ENCODE measurements at regions not wholly inside any gene's neighbourhood (a gene's known extent, or its start where the extent isn't known, plus 50 kb on each side); places are given as distances from the start of the nearest gene placed in this dataset.

DNA sequence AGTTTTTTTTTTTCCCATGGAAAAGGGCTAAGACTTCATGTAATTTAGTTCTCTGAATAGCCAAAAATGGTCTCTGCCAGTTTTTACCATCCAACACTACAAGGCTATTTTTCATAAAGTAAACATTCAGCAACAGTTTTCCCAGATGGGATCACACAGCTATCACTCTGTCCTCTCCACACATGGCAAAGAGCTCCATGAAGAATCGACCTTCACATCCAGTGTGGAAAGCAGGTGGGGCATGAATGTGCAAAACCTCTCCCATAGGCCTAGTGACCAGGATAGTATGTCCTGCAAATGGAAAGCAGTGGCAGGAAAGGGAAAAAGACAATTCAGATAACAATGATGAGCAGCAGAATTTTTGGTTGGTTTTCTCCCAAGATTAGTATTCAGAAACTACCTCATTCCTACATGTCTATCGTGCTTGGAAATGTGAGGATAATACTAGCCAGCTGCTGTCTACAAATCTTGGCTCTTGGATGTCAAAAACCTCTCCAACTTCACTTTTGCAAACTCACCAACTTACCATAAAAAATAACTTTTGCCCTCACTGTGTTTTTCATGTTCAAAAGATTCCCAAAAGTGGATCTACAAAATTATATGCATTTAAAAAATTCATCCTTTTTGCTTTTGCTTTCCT is 159.7 kb upstream of the MCHR2 start:
- Histone ChIP-seq H3K27me3 (replicated peaks) (no peaks in the 10 kb centered on the region), H3K4me3 (no peak overlapping the region), H3K4me1 (replicated peaks) (no peaks in the 10 kb centered on the region), H3K27ac (no peak overlapping the region), H3K36me3 (no peaks in the 10 kb centered on the region), H3K9me3 (replicated peaks) (no peaks in the 10 kb centered on the region)
- DNase-seq (ENCODE audit: low read depth in 1 of 2, low spot score in 2 of 2), result no peak

DNA sequence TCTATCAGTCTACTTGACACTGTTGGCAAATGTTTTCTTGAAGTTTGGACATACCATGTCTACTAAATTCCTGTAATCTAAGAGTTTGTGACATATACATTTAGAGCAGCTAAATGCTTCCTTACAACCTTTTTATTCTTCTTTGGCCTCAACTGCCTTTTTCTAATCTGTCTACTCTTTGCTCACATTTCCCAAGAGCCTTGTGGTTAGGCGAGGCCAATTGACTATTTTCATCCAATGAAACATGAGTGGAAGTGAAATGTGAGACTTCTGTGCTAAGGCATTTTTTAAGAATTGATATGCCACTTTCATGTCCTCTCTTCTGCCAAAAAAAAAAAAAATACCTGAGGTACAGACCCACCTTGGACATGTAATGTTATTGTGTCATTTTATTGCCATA is 158.2 kb upstream of the MCHR2 start:
- Histone ChIP-seq H3K27ac (no peak overlapping the region), H3K36me3 (no peaks in the 10 kb centered on the region), H3K27me3 (replicated peaks) (no peaks in the 10 kb centered on the region), H3K9me3 (replicated peaks) (no peaks in the 10 kb centered on the region), H3K4me1 (replicated peaks) (no peaks in the 10 kb centered on the region), H3K4me3 (no peak overlapping the region)
- no peak for DNase-seq (ENCODE audit: low read depth in 1 of 2, low spot score in 2 of 2)

DNA sequence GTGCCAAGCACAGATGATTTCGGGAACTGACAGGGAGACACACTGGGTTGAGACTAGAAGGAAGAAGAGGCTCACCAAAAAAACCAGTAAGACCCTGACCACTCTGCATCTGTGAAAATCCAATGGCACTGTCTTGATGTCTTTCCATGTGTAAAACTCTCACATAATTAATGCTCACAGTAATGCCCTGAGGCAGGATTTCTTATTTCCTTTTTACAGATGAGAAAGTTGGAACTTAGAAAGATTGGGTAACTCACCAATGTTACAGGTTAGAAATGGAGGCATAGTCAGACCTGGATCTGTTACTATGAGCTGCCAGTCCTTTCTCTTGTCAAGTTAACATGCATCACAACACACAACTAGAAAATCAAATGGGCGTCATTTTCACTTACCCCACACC is 151.0 kb upstream of the MCHR2 start:
- Histone ChIP-seq H3K36me3 (no peaks in the 10 kb centered on the region), H3K4me3 (no peak overlapping the region), H3K4me1 (replicated peaks) (no peaks in the 10 kb centered on the region), H3K27me3 (replicated peaks) (no peaks in the 10 kb centered on the region), H3K27ac (no peak overlapping the region), H3K9me3 (replicated peaks) (no peaks in the 10 kb centered on the region)
- DNase-seq (ENCODE audit: low read depth in 1 of 2, low spot score in 2 of 2), result no peak

DNA sequence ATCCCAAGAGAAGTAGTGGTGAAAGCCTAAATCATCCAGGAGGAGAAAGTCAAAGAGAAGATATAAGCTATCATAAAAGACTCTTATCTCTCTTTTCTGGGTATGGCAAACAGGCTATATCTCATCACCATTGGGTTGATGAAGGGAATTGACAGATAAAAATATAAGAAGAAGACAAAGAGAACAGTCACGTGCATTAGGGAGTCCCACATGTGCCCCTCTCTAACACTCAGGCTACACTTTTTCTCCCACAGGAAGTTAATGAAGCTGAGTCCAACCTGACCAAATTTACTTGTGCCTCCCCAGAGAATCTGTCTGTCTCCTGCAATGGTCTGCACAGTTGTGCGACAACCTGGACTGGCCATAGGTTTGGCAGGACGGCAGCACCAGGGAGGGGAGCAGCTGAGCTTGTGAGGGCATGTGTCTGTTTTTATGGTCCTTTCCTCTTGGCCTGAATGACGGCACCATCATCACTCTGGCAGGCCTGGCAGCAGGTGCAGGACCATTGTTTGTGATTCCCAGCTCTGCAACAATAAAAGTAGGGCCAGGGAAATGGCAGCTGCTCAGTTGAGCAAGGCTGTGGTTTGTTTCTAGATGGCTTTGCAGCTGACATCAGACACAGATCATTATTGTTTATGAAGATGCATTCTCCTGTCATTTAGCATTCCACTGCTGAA is 144.5 kb upstream of the MCHR2 start:
- Histone ChIP-seq H3K27me3 (replicated peaks) (no peaks in the 10 kb centered on the region), H3K9me3 (replicated peaks) (no peaks in the 10 kb centered on the region), H3K4me3 (no peak overlapping the region), H3K4me1 (replicated peaks) (no peaks in the 10 kb centered on the region), H3K36me3 (no peaks in the 10 kb centered on the region), H3K27ac (no peak overlapping the region)
- no peak for DNase-seq (ENCODE audit: low read depth in 1 of 2, low spot score in 2 of 2)

DNA sequence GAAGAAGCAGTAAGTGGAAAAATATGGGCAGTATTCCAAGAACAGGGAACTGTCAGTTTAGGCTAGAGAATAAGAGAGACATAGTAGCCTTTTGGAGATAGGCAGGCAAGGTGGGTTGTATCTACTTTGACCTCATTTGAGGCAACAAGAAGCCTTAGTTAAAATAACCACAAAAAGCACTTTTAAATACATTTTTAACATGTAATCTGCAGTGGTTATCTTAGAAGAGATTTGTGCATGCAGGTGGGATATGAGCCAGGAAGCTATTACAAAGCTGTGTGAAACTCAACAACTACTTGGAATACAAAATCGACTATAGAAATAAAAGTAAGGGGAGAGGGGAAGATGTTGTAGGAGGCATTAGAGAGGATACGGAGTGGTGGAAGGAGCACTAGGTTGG is 143.7 kb upstream of the MCHR2 start:
- H3K4me1 ChIP-seq (replicated peaks), result no peaks in the 10 kb centered on the region
- H3K27ac ChIP-seq, result no peak overlapping the region
- no peaks in the 10 kb centered on the region for H3K27me3 ChIP-seq (replicated peaks)
- no peak for DNase-seq (ENCODE audit: low read depth in 1 of 2, low spot score in 2 of 2)
- H3K36me3 ChIP-seq, result no peaks in the 10 kb centered on the region
- H3K4me3 ChIP-seq, result no peak overlapping the region
- no peaks in the 10 kb centered on the region for H3K9me3 ChIP-seq (replicated peaks)

DNA sequence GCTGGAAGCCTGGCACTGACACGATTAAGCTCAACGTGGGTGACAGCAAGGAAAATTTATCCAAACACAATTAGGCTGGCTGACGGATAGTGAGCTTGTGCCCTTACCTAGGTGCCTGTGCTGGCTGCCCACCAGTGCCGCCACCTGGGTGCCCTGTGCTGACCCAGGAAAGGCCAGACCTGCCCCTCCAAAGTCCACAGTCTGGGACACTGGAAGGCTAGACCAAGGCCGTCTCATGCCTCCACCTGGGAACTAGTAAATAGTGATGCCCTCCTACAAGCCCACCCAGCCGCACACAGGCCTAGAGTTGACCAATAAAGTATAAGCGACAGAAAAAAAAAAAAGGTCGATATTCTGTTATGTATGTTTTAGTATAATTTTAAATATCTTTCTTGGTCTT is 142.6 kb upstream of the MCHR2 start:
- Histone ChIP-seq H3K36me3 (no peaks in the 10 kb centered on the region), H3K9me3 (replicated peaks) (no peaks in the 10 kb centered on the region), H3K27me3 (replicated peaks) (no peaks in the 10 kb centered on the region), H3K4me3 (no peak overlapping the region), H3K4me1 (replicated peaks) (no peaks in the 10 kb centered on the region), H3K27ac (no peak overlapping the region)
- DNase-seq (ENCODE audit: low read depth in 1 of 2, low spot score in 2 of 2), result no peak

DNA sequence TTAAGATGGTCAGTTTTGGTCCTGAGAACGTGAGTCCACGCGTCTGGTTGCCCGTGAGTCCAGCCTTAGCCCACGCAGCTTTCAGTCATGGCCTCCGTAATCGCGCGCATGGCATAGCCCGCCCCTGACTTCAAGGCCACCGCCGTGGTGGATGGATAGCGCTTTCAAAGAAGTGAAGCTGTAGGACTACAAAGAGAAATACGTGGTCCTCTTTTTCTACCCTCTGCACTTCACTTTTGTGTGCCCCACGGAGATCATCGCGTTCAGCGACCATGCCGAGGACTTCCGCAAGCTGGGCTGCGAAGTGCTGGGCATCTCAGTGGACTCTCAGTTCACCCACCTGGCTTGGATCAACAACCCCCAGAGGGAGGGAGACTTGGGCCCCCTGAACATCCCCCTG is 142.0 kb upstream of the MCHR2 start:
- H3K9me3 ChIP-seq (replicated peaks), result no peaks in the 10 kb centered on the region
- DNase-seq (ENCODE audit: low read depth in 1 of 2, low spot score in 2 of 2), result no peak
- no peak overlapping the region for H3K4me3 ChIP-seq
- no peaks in the 10 kb centered on the region for H3K36me3 ChIP-seq
- no peaks in the 10 kb centered on the region for H3K4me1 ChIP-seq (replicated peaks)
- no peak overlapping the region for H3K27ac ChIP-seq
- H3K27me3 ChIP-seq (replicated peaks), result no peaks in the 10 kb centered on the region

DNA sequence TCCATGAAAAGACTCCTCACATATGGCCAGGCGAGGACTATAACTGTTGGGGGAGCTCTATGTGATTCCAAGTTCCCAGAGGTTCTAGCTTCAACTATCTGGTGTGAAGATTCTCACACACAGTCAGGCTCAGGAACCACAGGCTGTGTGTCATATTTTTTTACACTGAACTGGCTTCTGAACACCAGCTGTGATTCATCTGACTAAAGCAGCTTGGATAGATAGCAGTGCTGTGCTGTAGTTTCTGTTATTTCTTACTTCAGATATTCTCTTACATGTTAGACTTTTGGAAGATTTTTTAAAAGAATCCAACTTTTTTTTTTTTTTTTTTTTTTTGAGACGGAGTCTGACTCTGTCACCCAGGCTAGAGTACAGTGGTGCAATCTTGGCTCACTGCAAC is 140.7 kb upstream of the MCHR2 start:
- Histone ChIP-seq H3K4me3 (no peak overlapping the region), H3K9me3 (replicated peaks) (no peaks in the 10 kb centered on the region), H3K27ac (no peak overlapping the region), H3K36me3 (no peaks in the 10 kb centered on the region), H3K4me1 (replicated peaks) (no peaks in the 10 kb centered on the region), H3K27me3 (replicated peaks) (no peaks in the 10 kb centered on the region)
- no peak for DNase-seq (ENCODE audit: low read depth in 1 of 2, low spot score in 2 of 2)

DNA sequence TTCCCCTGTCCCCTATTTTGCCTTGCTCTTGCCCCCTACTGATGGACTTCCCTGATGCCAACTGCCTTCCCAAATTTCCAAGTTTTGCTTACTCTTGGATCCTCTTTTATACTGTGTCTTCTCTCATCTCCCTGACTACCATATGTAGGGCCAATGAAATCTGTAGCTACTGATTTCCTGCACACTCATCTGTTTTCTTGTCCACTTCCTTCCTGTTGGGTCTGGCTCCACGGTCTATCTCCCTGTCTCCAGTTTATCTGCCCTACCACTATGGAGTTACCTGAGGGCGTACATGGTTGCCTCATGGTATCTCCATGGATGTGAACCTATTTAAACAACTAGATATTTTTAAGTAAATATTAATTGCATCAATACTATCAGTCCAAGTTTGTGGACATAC is 140.3 kb upstream of the MCHR2 start:
- DNase-seq (ENCODE audit: low read depth in 1 of 2, low spot score in 2 of 2), result no peak
- Histone ChIP-seq H3K36me3 (no peaks in the 10 kb centered on the region), H3K4me3 (no peak overlapping the region), H3K27ac (no peak overlapping the region), H3K4me1 (replicated peaks) (no peaks in the 10 kb centered on the region), H3K27me3 (replicated peaks) (no peaks in the 10 kb centered on the region), H3K9me3 (replicated peaks) (no peaks in the 10 kb centered on the region)

DNA sequence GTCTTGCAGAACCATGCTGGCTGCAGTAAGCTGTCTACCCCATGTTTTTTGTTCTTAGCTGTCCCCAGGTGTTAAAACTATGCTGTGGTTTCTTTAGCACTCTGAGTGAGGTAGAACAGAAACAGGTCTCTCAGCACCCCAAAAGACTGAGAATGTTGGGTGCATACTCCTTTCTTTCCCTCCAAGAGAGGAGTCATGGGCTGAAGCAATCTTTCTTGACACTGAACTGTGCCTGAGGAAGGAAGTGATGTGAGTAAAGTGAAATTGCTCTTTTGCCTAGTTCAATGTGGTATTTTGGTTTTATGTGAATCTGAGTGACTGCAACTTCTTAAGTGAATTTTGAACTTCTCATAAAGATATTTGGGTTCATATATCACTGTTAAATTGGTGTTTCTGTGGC is 138.0 kb upstream of the MCHR2 start:
- H3K4me1 ChIP-seq (replicated peaks), result no peaks in the 10 kb centered on the region
- H3K27me3 ChIP-seq (replicated peaks), result no peaks in the 10 kb centered on the region
- H3K36me3 ChIP-seq, result no peaks in the 10 kb centered on the region
- H3K27ac ChIP-seq, result no peak overlapping the region
- DNase-seq (ENCODE audit: low read depth in 1 of 2, low spot score in 2 of 2), result no peak
- no peak overlapping the region for H3K4me3 ChIP-seq
- no peaks in the 10 kb centered on the region for H3K9me3 ChIP-seq (replicated peaks)

DNA sequence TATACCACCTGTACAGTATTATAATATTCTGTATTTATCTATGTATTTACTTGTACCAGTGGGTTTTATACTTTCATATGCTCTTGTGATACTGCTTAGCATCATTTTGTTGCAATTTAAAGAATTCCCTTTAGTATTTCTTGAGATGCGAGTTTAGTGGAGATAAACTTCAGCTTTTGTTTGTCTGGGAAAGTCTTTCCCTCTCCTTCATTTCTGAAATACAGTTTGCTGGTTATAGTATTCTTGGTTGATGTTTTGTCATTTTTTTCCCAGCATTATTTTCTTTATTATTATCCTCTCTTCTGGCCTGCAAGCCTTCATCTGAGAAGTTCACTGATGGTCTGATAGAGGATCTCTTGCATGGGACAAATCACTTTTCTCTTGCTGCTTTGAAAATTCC is 136.6 kb upstream of the MCHR2 start:
- H3K4me1 ChIP-seq (replicated peaks), result no peaks in the 10 kb centered on the region
- no peaks in the 10 kb centered on the region for H3K27me3 ChIP-seq (replicated peaks)
- no peak for DNase-seq (ENCODE audit: low read depth in 1 of 2, low spot score in 2 of 2)
- H3K27ac ChIP-seq, result no peak overlapping the region
- H3K9me3 ChIP-seq (replicated peaks), result no peaks in the 10 kb centered on the region
- no peak overlapping the region for H3K4me3 ChIP-seq
- no peaks in the 10 kb centered on the region for H3K36me3 ChIP-seq

DNA sequence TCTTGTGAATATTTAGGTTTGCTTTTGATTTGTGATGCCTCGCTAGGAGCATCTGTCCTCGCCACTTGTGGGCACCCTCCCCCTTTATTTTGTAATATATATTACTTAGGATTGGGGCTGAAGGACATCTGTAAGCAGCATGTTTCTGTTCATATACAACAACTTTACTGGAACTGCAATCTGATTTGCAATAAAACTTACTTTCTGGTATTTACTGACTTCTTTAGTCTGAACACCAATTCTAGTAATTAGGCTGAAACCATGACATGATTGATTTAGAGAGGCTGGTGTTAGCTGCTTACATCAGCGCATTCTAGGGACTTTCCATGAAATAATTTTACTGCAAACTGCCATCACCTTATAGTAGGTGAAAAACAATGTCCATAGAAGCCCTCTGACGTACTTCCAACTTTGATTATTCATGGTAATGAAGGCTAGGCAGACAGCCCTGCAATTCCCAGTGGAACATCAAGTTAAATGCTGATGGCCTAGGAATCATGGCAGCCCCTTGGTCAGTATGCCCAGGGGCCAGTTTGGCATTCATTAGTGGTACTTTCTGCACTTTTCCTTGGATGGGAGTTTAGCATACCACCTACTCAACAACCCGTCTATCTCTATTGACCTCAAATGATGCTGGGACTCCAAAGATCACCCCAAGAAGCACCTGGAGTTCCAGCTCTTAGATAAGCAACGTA is 132.9 kb upstream of the MCHR2 start:
- H3K27me3 ChIP-seq (replicated peaks), result no peaks in the 10 kb centered on the region
- no peak overlapping the region for H3K27ac ChIP-seq
- no peaks in the 10 kb centered on the region for H3K36me3 ChIP-seq
- DNase-seq (ENCODE audit: low read depth in 1 of 2, low spot score in 2 of 2), result no peak
- H3K4me3 ChIP-seq, result no peak overlapping the region
- no peaks in the 10 kb centered on the region for H3K9me3 ChIP-seq (replicated peaks)
- H3K4me1 ChIP-seq (replicated peaks), result no peaks in the 10 kb centered on the region

DNA sequence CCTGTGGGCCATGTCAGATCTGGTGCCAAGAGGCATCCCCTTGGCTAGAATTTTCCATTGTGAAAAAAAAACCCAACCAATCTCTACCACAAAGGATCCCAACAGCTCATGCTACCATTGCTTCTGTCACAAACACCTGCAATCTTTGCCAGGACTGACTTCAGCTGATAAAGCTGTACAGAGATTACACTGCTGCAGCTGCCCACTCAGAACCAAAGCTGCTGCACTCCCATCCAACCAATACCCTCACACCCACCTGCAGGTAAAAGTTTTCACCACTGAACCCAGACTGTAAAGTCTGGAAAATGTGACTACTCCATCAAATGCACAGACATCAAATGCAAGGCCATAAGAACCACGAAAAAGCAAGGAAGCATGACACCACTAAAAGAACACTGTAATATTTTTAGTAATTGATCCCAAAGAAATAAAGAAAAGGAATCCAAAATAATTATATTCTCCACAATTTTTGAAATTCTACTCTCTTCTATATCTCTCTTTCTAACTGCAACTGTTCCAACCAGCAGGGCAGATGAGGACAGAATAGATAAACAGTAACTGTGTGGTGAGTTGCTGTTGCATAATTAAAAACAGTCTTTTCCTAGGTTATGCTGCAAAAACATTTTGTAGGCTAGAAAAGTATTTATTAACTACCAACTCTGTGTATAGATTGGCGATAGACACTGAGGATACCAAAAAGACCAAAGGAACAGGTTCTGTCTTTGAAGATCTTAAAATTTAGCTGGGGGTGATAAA is 128.0 kb upstream of the MCHR2 start:
- Histone ChIP-seq H3K27me3 (replicated peaks) (no peaks in the 10 kb centered on the region), H3K4me3 (no peak overlapping the region), H3K27ac (no peak overlapping the region), H3K36me3 (no peaks in the 10 kb centered on the region), H3K9me3 (replicated peaks) (no peaks in the 10 kb centered on the region), H3K4me1 (replicated peaks) (peaks cover 2% of the 10 kb centered on the region; the same call in 1 of the 2 replicates)
- DNase-seq (ENCODE audit: low read depth in 1 of 2, low spot score in 2 of 2), result no peak

DNA sequence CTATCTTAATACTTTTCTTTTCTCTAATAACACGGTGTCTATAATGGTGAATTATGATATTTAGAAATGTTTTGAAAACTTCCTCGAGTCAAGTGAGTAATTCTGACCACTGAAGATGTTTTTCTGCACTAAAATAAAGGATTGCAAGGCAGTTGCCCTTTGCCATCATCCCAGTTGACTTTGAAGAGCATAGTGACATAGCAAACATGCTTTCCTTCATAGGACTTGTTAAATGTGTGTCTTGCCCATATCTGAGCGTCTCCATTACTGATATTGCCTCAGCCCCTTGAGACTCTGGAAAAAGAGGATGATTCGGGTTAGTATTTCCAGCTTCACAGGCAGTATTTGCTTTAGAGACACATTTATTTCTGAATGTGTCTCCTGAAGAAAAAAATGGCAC is 125.2 kb upstream of the MCHR2 start:
- Histone ChIP-seq H3K36me3 (no peaks in the 10 kb centered on the region), H3K27me3 (replicated peaks) (no peaks in the 10 kb centered on the region), H3K4me3 (no peak overlapping the region), H3K9me3 (replicated peaks) (no peaks in the 10 kb centered on the region), H3K4me1 (replicated peaks) (peaks cover 4% of the 10 kb centered on the region; the same call in 1 of the 2 replicates), H3K27ac (no peak overlapping the region)
- no peak for DNase-seq (ENCODE audit: low read depth in 1 of 2, low spot score in 2 of 2)
